Panc1 (cell line): ENCODE measurements at regions not wholly inside any gene's neighbourhood (a gene's known extent, or its start where the extent isn't known, plus 50 kb on each side); places are given as distances from the start of the nearest gene placed in this dataset.

Source experiments
- CTCF ChIP-seq: fragments of 450-650 bp; IDR thresholded peaks from 2 replicates; pipeline ENCODE4 v1.5.1; 2017; ENCODE audit warnings: mild to moderate bottlenecking
- POLR2AphosphoS5 ChIP-seq: IDR thresholded peaks from 2 replicates; pipeline ENCODE4 v1.6.1; 2012; ENCODE audit warnings: mild to moderate bottlenecking, low read depth, low read length, moderate library complexity

- TF ChIP-seq POLR2AphosphoS5: no peak
- no peak for TF ChIP-seq CTCF
Observed at GRCh38 chr5:159463590-159464321, 133.5 kb upstream of the IL12B start.
